Upper lobe of right lung (tissue), 1 donor: ENCODE measurements at regions not wholly inside any gene's neighbourhood (a gene's known extent, or its start where the extent isn't known, plus 50 kb on each side); places are given as distances from the start of the nearest gene placed in this dataset.

ENCODE experiments used
- ATAC-seq: fragments of 200-7000 bp; cut with Tn5 transposase; one replicate; pipeline ENCODE4 v1.9.1; 2020; ENCODE audit warnings: mild to moderate bottlenecking, moderate library complexity
- DNase-seq: peaks from one replicate; pipeline ENCODE4 v3.0.0-alpha.2; 2020
- H3K27ac ChIP-seq: fragments of 200-600 bp; one replicate; pipeline ENCODE4 v1.8.0; 2022
- H3K27me3 ChIP-seq: fragments of 200-600 bp; one replicate; pipeline ENCODE4 v1.8.0; 2022; ENCODE audit warnings: mild to moderate bottlenecking
- H3K36me3 ChIP-seq: fragments of 200-600 bp; one replicate; pipeline ENCODE4 v1.8.0; 2022
- H3K4me1 ChIP-seq: fragments of 200-600 bp; one replicate; pipeline ENCODE4 v1.8.0; 2022
- H3K4me3 ChIP-seq: fragments of 200-600 bp; one replicate; pipeline ENCODE4 v1.8.0; 2022; ENCODE audit warnings: mild to moderate bottlenecking
- H3K9me3 ChIP-seq: fragments of 200-600 bp; one replicate; pipeline ENCODE4 v1.8.0; 2022
- intact Hi-C: fragments of 100-400 bp; cut with DNase I; formaldehyde crosslinking; loops from one replicate; pipeline ENCODE4 v1.11.0; 2022
- TF ChIP-seq, protein P1 (sequence below): fragments of 200-600 bp; IDR thresholded peaks from one replicate; pipeline ENCODE4 v1.8.0; 2022; ENCODE audit warnings: antibody characterized with exemption
- donor health status: DM: no; HTN: yes; CAD: no; lungs with severe emphysema.

DNA sequence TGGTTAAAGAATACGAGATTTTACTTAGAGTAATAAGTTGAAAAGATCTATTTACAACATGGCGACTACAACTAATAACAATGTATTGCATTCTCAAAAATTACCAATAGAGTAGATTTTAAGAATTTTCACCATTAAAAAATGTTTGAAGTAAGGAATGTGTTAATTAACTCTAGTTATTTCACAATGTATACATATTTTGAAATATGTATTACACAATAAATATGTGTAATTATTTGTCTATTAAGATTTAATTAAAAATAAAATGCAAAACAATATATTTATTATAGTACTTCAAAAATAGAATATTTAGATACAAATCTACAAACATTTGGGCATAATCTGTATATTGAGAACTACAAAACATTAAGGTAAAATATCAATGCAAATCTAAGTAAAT, 1326.3 kb upstream of the CDH6 start:
- no peaks in the 10 kb centered on the region for H3K36me3 ChIP-seq
- no peak for ATAC-seq
- no peaks in the 10 kb centered on the region for H3K4me1 ChIP-seq
- TF ChIP-seq, protein P1, sequence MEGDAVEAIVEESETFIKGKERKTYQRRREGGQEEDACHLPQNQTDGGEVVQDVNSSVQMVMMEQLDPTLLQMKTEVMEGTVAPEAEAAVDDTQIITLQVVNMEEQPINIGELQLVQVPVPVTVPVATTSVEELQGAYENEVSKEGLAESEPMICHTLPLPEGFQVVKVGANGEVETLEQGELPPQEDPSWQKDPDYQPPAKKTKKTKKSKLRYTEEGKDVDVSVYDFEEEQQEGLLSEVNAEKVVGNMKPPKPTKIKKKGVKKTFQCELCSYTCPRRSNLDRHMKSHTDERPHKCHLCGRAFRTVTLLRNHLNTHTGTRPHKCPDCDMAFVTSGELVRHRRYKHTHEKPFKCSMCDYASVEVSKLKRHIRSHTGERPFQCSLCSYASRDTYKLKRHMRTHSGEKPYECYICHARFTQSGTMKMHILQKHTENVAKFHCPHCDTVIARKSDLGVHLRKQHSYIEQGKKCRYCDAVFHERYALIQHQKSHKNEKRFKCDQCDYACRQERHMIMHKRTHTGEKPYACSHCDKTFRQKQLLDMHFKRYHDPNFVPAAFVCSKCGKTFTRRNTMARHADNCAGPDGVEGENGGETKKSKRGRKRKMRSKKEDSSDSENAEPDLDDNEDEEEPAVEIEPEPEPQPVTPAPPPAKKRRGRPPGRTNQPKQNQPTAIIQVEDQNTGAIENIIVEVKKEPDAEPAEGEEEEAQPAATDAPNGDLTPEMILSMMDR: no peak
- no peak overlapping the region for H3K4me3 ChIP-seq
- no peaks in the 10 kb centered on the region for H3K9me3 ChIP-seq
- no peaks in the 10 kb centered on the region for H3K27me3 ChIP-seq
- no peak overlapping the region for H3K27ac ChIP-seq
- intact Hi-C loops: no loop called here
- DNase-seq: no peak

DNA sequence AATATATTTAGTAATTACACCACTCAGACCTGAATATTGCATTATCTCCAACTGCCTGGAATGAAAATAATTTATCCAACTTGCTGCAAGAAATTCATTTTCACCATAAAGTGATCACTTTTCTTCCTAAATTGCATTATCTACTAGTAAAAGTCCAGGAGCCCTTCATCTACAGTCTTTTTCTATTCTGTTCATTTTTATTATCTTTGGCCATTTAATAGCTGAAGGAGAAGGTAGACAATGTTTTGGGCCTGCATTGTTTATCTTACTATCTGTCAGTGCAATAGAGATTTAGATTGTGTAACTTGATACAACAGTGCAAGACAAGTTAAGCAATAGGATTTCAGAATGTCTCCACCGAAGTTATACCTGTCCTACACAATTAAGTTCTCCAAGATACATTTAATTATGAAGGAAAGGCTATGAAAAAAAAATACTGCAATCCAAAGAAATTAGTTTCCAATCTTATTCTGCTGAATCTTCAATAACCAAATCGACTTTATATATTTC, 1339.7 kb upstream of the CDH6 start:
- H3K36me3 ChIP-seq: no peaks in the 10 kb centered on the region
- H3K27me3 ChIP-seq: no peaks in the 10 kb centered on the region
- H3K9me3 ChIP-seq: no peaks in the 10 kb centered on the region
- H3K4me1 ChIP-seq: no peaks in the 10 kb centered on the region
- TF ChIP-seq, protein P1: no peak
- DNase-seq (no peak), ATAC-seq (no peak)
- intact Hi-C loops: no loop called here
- H3K4me3 ChIP-seq: no peak overlapping the region
- H3K27ac ChIP-seq: no peak overlapping the region

- ATAC-seq: no peak
- intact Hi-C loops: no loop called here
- no peaks in the 10 kb centered on the region for H3K4me1 ChIP-seq
- H3K9me3 ChIP-seq: peaks cover 4% of the 10 kb centered on the region
- H3K27me3 ChIP-seq: no peaks in the 10 kb centered on the region
- H3K36me3 ChIP-seq: no peaks in the 10 kb centered on the region
- no peak for DNase-seq
- no peak overlapping the region for H3K4me3 ChIP-seq
- TF ChIP-seq, protein P1: no peak
- H3K27ac ChIP-seq: no peak overlapping the region
These were observed 1341.2 kb upstream of the CDH6 start for GRCh38 chr5:29852329-29852728.

GRCh38 chr5:29845206-29845605, 1348.3 kb upstream of the CDH6 start:
- intact Hi-C loops: no loop called here
- no peak for ATAC-seq
- Histone ChIP-seq H3K4me1 (no peaks in the 10 kb centered on the region), H3K27me3 (no peaks in the 10 kb centered on the region), H3K4me3 (no peak overlapping the region), H3K9me3 (peaks cover 4% of the 10 kb centered on the region), H3K36me3 (no peaks in the 10 kb centered on the region), H3K27ac (no peak overlapping the region)
- TF ChIP-seq, protein P1: no peak
- DNase-seq: no peak

GRCh38 chr5:29833394-29833793, 1360.1 kb upstream of the CDH6 start:
- Histone ChIP-seq H3K9me3 (no peaks in the 10 kb centered on the region), H3K4me1 (no peaks in the 10 kb centered on the region), H3K4me3 (no peak overlapping the region), H3K36me3 (no peaks in the 10 kb centered on the region), H3K27me3 (no peaks in the 10 kb centered on the region), H3K27ac (no peak overlapping the region)
- no peak for DNase-seq
- ATAC-seq: no peak
- TF ChIP-seq, protein P1: no peak
- intact Hi-C loops: no loop called here

DNA sequence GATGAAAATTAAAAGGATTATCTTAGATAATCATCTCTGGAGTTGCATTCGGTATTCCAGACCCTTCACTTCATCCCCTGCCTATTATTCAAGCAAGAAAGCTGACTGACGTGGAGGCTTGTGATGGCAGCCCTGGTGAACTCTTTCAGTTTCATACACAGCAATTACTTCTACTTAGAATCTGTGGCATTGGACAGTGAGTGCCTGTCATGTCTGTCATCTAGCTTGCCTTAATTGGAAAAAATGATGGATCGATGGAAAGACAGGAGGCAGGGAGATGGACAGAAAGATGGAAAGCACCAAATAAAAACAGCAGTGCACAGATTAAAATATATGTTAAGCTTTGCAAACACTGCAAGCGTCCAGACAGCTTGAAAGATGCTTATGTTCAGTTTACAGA, 1371.0 kb upstream of the CDH6 start:
- no peaks in the 10 kb centered on the region for H3K4me1 ChIP-seq
- TF ChIP-seq, protein P1: no peak
- H3K27me3 ChIP-seq: no peaks in the 10 kb centered on the region
- H3K9me3 ChIP-seq: no peaks in the 10 kb centered on the region
- H3K36me3 ChIP-seq: no peaks in the 10 kb centered on the region
- no peak for DNase-seq
- H3K4me3 ChIP-seq: no peak overlapping the region
- intact Hi-C loops: no loop called here
- no peak overlapping the region for H3K27ac ChIP-seq
- no peak for ATAC-seq
